Retinal pigment epithelial cell (primary cell): ENCODE measurements at regions not wholly inside any gene's neighbourhood (a gene's known extent, or its start where the extent isn't known, plus 50 kb on each side); places are given as distances from the start of the nearest gene placed in this dataset.

Source experiments
- DNase-seq: peaks from one replicate; pipeline ENCODE4 v3.0.0-alpha.2; 2010; ENCODE audit warnings: low read depth
- H3K4me3 ChIP-seq: 2 replicates; pipeline ENCODE4 v1.5.1; 2011; ENCODE audit warnings: mild to moderate bottlenecking, low read length, control low read depth, moderate library complexity
- CTCF ChIP-seq: conservative IDR thresholded peaks from 2 replicates; pipeline ENCODE4 v1.5.1; 2011; ENCODE audit warnings: low read depth, low read length, control low read depth, inconsistent platforms

GRCh38 chr20:39395478-39396291 lies 433.5 kb downstream of the DHX35 start:
- no peak for TF ChIP-seq CTCF
- DNase-seq, result no peak
- no peak overlapping the region for H3K4me3 ChIP-seq

- DNase-seq, result no peak
- no peak for TF ChIP-seq CTCF
- no peak overlapping the region for H3K4me3 ChIP-seq
Measured at GRCh38 chr20:39394461-39394860, 432.3 kb downstream of the DHX35 start.

- DNase-seq, result no peak
- no peak overlapping the region for H3K4me3 ChIP-seq
- TF ChIP-seq CTCF, result no peak
Measured at GRCh38 chr20:39390186-39390585, 428.0 kb downstream of the DHX35 start.

GRCh38 chr20:39381595-39381994 lies 419.5 kb downstream of the DHX35 start:
- TF ChIP-seq CTCF, result no peak
- H3K4me3 ChIP-seq, result no peak overlapping the region
- DNase-seq, result no peak

GRCh38 chr20:39378776-39379175 lies 416.6 kb downstream of the DHX35 start:
- no peak for DNase-seq
- H3K4me3 ChIP-seq, result no peak overlapping the region
- TF ChIP-seq CTCF, result no peak

GRCh38 chr20:39376788-39377187 lies 414.6 kb downstream of the DHX35 start:
- TF ChIP-seq CTCF, result no peak
- no peak for DNase-seq
- H3K4me3 ChIP-seq, result no peak overlapping the region

GRCh38 chr20:39364320-39364719 lies 402.2 kb downstream of the DHX35 start:
- no peak overlapping the region for H3K4me3 ChIP-seq
- no peak for TF ChIP-seq CTCF
- DNase-seq, result no peak
